ENCODE measurements at regions not wholly inside any gene's neighbourhood (a gene's known extent, or its start where the extent isn't known, plus 50 kb on each side); places are given as distances from the start of the nearest gene placed in this dataset.

GRCh38 chr1:201660931-201661822, 122.2 kb downstream of the NAV1 start:
- no peak for DNase-seq

- no peak for DNase-seq
These were observed 123.0 kb downstream of the NAV1 start for GRCh38 chr1:201661823-201662359.

- no peak for DNase-seq
These were observed 123.7 kb downstream of the NAV1 start for GRCh38 chr1:201662646-201663045.

- no peak for DNase-seq
These were observed 124.7 kb downstream of the NAV1 start for GRCh38 chr1:201663491-201664113.

GRCh38 chr1:201665036-201665435, 126.1 kb downstream of the NAV1 start:
- DNase-seq, result no peak

- peak; percentile 87 for DNase-seq
These were observed 127.2 kb downstream of the NAV1 start for GRCh38 chr1:201666102-201666501.

- no peak for DNase-seq
These were observed 127.7 kb downstream of the NAV1 start for GRCh38 chr1:201666645-201667044.

- DNase-seq, result no peak
These were observed 128.6 kb downstream of the NAV1 start for GRCh38 chr1:201667479-201667878.

GRCh38 chr1:201670517-201670916, 131.6 kb downstream of the NAV1 start:
- DNase-seq, result no peak

GRCh38 chr1:201672685-201673084, 133.8 kb downstream of the NAV1 start:
- no peak for DNase-seq

GRCh38 chr1:201673093-201673492, 134.2 kb downstream of the NAV1 start:
- peak; percentile 65 for DNase-seq

- no peak for DNase-seq
These were observed 135.0 kb downstream of the NAV1 start for GRCh38 chr1:201673915-201674314.

- no peak for DNase-seq
These were observed 136.2 kb downstream of the NAV1 start for GRCh38 chr1:201675143-201675542.

- no peak for DNase-seq
These were observed 137.3 kb downstream of the NAV1 start for GRCh38 chr1:201676197-201676596.

- DNase-seq, result no peak
These were observed 137.7 kb downstream of the NAV1 start for GRCh38 chr1:201676641-201677040.

GRCh38 chr1:201678264-201679101, 139.6 kb downstream of the NAV1 start:
- DNase-seq, result peak; percentile 86

- no peak for DNase-seq
These were observed 142.4 kb downstream of the NAV1 start for GRCh38 chr1:201681375-201681774.

GRCh38 chr1:201682964-201683363, 144.0 kb downstream of the NAV1 start:
- DNase-seq, result no peak

- no peak for DNase-seq
These were observed 144.5 kb downstream of the NAV1 start for GRCh38 chr1:201683397-201683796.

GRCh38 chr1:201685485-201685884, 143.5 kb upstream of the IPO9 start:
- DNase-seq, result peak; percentile 90

GRCh38 chr1:201686714-201687455, 142.1 kb upstream of the IPO9 start:
- no peak for DNase-seq

- DNase-seq, result no peak
These were observed 140.4 kb upstream of the IPO9 start for GRCh38 chr1:201688514-201688913.

All from NCI-H2171 treated with DMSO at 0.1 percent for 48 hours (cell line).